ENCODE measurements at regions not wholly inside any gene's neighbourhood (a gene's known extent, or its start where the extent isn't known, plus 50 kb on each side); places are given as distances from the start of the nearest gene placed in this dataset.

DNA sequence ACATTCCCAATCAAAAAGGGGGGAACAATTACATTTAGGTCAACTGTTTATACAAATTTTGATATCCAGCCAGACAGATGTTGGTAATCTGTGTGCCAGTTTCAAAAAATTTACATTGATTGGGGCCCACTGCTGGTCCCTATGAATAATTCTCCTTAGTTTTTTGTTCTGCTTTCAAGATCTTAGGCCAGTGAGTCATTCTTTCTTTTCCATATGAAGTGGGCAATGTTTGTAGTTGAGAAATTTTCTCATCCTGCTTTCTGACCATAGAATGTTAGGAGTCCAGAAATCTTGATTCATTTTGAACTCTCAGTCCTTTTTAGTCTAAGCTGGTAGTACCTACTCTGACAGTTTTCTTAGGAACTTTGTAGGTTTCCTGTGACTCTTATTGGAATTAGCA lies 244.3 kb downstream of the DIO2 start:
- no peaks in the 10 kb centered on the region for H3K36me3 ChIP-seq
- H3K27ac ChIP-seq = no peak overlapping the region
- intact Hi-C loops (cut with DNase I; ENCODE audit: low total_unique reads) = no loop called here
- DNase-seq (ENCODE audit: low spot score in 2 of 2) = no peak
- no peaks in the 10 kb centered on the region for H3K27me3 ChIP-seq
- TF ChIP-seq POLR2A (IDR thresholded peaks at IDR 0.05) (no peak), POLR2AphosphoS5 (IDR thresholded peaks at IDR 0.05) (no peak)
- TF ChIP-seq, protein P1, sequence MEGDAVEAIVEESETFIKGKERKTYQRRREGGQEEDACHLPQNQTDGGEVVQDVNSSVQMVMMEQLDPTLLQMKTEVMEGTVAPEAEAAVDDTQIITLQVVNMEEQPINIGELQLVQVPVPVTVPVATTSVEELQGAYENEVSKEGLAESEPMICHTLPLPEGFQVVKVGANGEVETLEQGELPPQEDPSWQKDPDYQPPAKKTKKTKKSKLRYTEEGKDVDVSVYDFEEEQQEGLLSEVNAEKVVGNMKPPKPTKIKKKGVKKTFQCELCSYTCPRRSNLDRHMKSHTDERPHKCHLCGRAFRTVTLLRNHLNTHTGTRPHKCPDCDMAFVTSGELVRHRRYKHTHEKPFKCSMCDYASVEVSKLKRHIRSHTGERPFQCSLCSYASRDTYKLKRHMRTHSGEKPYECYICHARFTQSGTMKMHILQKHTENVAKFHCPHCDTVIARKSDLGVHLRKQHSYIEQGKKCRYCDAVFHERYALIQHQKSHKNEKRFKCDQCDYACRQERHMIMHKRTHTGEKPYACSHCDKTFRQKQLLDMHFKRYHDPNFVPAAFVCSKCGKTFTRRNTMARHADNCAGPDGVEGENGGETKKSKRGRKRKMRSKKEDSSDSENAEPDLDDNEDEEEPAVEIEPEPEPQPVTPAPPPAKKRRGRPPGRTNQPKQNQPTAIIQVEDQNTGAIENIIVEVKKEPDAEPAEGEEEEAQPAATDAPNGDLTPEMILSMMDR (IDR thresholded peaks at IDR 0.05) = no peak
- no peaks in the 10 kb centered on the region for H3K9me3 ChIP-seq
- H3K4me1 ChIP-seq = no peaks in the 10 kb centered on the region
- no peak overlapping the region for H3K4me3 ChIP-seq

DNA sequence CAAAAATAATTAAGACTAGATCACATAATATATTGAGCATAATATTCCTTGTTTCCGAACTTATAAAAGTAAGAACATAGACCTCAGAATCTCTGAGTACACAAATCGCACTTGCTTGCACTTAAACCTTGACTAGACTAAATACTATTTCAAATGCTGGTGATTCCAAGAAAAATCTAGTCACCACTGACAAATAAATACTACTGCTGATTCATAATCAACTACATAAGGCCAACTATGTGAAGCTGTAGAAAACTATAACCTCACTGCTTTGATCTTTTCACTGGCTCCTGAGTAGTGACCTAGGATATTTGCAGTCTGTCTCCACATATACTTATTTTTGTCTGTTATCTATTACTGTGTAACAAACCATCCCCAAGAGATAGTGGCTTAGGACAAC lies 245.4 kb downstream of the DIO2 start:
- intact Hi-C loops (cut with DNase I; ENCODE audit: low total_unique reads) = no loop called here
- H3K4me3 ChIP-seq = no peak overlapping the region

DNA sequence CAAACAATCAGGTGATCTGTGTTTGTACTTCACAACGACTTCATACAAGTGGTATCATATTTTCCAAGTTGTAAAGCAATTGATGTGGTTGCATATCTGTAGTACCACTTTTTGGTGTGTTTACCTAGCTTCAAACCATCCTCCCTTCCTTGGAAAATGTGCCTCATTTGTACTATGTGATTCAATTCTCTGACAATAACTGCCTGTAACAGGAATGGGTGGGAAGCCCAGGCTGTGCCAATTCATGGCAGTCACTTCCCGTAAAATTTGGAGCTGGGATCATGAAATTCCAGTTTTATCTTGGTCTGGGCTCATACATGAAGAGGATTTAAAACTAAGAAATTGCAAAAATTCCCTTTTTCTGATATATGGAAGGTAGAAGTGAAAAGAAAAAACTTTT lies 250.1 kb downstream of the DIO2 start:
- intact Hi-C loops (cut with DNase I; ENCODE audit: low total_unique reads) = no loop called here
- H3K4me1 ChIP-seq = no peaks in the 10 kb centered on the region
- H3K4me3 ChIP-seq = no peak overlapping the region
- no peak overlapping the region for H3K27ac ChIP-seq
- H3K27me3 ChIP-seq = no peaks in the 10 kb centered on the region
- H3K9me3 ChIP-seq = peaks cover 0 to 8% of the 10 kb centered on the region in 2 donors
- TF ChIP-seq POLR2AphosphoS5 (IDR thresholded peaks at IDR 0.05) = no peak
- TF ChIP-seq, protein P1 (IDR thresholded peaks at IDR 0.05) = no peak
- TF ChIP-seq POLR2A (IDR thresholded peaks at IDR 0.05) = no peak
- no peak for DNase-seq (ENCODE audit: low spot score in 2 of 2)
- H3K36me3 ChIP-seq = no peaks in the 10 kb centered on the region

More for the DNA sequence above, 245.4 kb downstream of the DIO2 start:
- no peaks in the 10 kb centered on the region for H3K4me1 ChIP-seq
- H3K36me3 ChIP-seq = no peaks in the 10 kb centered on the region
- no peak overlapping the region for H3K27ac ChIP-seq
- no peaks in the 10 kb centered on the region for H3K27me3 ChIP-seq
- no peaks in the 10 kb centered on the region for H3K9me3 ChIP-seq
- no peak for DNase-seq (ENCODE audit: low spot score in 2 of 2)
- no peak for TF ChIP-seq POLR2AphosphoS5 (IDR thresholded peaks at IDR 0.05)
- TF ChIP-seq, protein P1 (IDR thresholded peaks at IDR 0.05) = no peak
- no peak for TF ChIP-seq POLR2A (IDR thresholded peaks at IDR 0.05)

DNA sequence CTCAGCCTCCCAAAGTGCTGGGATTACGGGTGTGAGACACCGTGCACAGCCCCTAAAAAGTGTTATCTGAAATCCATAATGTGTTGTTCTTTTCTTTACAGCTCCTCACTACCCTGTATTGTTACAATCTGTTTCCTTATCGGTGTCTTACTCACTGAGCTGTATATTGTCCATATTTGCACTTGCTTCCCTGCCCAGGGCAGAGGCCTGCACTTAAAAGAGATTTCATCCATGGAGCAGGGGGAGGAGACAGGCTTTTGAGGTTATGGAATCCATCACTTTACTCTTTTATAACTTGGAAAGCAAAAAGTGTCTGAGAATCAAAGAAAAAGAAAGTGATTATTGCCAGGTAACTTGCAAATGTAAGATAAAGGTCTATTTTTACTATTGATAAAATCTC lies 251.0 kb downstream of the DIO2 start:
- H3K4me1 ChIP-seq = no peaks in the 10 kb centered on the region
- intact Hi-C loops (cut with DNase I; ENCODE audit: low total_unique reads) = no loop called here
- H3K27ac ChIP-seq = no peak overlapping the region
- H3K36me3 ChIP-seq = no peaks in the 10 kb centered on the region
- no peaks in the 10 kb centered on the region for H3K27me3 ChIP-seq
- no peak overlapping the region for H3K4me3 ChIP-seq
- peaks cover 0 to 17% of the 10 kb centered on the region in 2 donors for H3K9me3 ChIP-seq
- TF ChIP-seq POLR2AphosphoS5 (IDR thresholded peaks at IDR 0.05) (no peak), POLR2A (IDR thresholded peaks at IDR 0.05) (no peak)
- TF ChIP-seq, protein P1 (IDR thresholded peaks at IDR 0.05) = no peak
- DNase-seq (ENCODE audit: low spot score in 2 of 2) = no peak

DNA sequence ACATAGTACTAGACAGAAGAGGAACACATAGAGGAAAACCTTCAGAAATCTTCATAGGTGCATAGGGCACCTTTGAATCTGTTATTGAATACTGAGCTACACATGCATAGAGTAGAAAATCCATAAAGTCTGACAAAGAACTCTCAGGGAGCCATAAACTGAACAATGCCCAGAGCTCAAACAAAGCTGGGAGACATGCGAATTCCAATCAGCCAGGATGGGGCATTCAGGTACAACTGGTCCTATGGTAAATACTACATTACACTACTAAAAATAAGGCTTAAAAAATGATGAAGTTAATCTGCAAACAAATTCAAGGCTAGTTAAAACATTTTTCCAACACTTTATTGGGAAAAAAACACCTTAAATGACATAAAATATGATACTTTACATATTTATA lies 259.7 kb downstream of the DIO2 start:
- TF ChIP-seq, protein P1 (IDR thresholded peaks at IDR 0.05) = no peak
- TF ChIP-seq POLR2AphosphoS5 (IDR thresholded peaks at IDR 0.05) = no peak
- TF ChIP-seq POLR2A (IDR thresholded peaks at IDR 0.05) = no peak
- Histone ChIP-seq H3K27ac (no peak overlapping the region), H3K27me3 (no peaks in the 10 kb centered on the region), H3K4me1 (no peaks in the 10 kb centered on the region), H3K4me3 (no peak overlapping the region), H3K36me3 (no peaks in the 10 kb centered on the region), H3K9me3 (peaks cover 4 to 32% of the 10 kb centered on the region in 2 donors)
- DNase-seq (ENCODE audit: low spot score in 2 of 2) = no peak
- intact Hi-C loops (cut with DNase I; ENCODE audit: low total_unique reads) = no loop called here

All from breast epithelium (tissue), 4 donors.